Kidney epithelial cell (primary cell): ENCODE measurements at regions not wholly inside any gene's neighbourhood (a gene's known extent, or its start where the extent isn't known, plus 50 kb on each side); places are given as distances from the start of the nearest gene placed in this dataset.

Source experiments
- DNase-seq: peaks from one replicate; pipeline ENCODE4 v3.0.0-alpha.2; 2010; ENCODE audit warnings: low read depth
- H3K27me3 ChIP-seq: 2 replicates; pipeline ENCODE4 v1.6.0; 2011; ENCODE audit warnings: low read length; ENCODE audit not compliant: control insufficient read depth, insufficient read depth
- H3K36me3 ChIP-seq: 2 replicates; pipeline ENCODE4 v1.5.1; 2011; ENCODE audit warnings: low read length; ENCODE audit not compliant: control insufficient read depth, insufficient read depth
- H3K4me3 ChIP-seq: 2 replicates; pipeline ENCODE4 v1.5.1; 2011; ENCODE audit warnings: low read depth, mild to moderate bottlenecking, control low read depth, low read length
- CTCF ChIP-seq: IDR thresholded peaks from 2 replicates; pipeline ENCODE4 v1.5.1; 2011; ENCODE audit warnings: mild to moderate bottlenecking, moderate library complexity, low read length, control low read depth, inconsistent platforms; ENCODE audit not compliant: insufficient read depth, poor library complexity, severe bottlenecking

DNA sequence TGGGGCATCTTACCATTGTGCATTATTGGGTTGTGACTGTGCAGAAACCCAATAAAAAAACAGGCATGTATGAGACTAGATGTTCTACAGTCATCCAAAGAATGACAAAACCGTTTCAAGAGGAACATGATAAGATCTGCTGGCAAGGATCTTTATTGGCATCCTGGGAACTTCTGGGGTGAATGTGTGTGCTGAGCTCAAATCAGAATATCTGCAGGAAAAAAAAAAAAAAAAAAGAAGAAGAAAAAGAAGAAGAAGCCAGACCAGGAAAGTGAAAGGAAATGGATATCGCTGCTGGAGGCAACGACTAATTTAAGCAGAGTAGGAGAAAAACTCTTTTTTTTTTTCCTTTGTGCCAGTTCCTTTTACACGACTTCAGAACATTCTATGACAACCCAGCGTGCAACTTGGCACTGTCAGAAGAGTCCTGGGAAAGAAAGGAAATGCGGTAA lies 484.2 kb upstream of the BOD1L1 start:
- H3K4me3 ChIP-seq, result no peak overlapping the region
- DNase-seq, result no peak
- H3K27me3 ChIP-seq, result no peaks in the 10 kb centered on the region
- TF ChIP-seq CTCF, result no peak
- no peaks in the 10 kb centered on the region for H3K36me3 ChIP-seq

GRCh38 chr4:14115106-14115505 lies 487.6 kb upstream of the BOD1L1 start:
- TF ChIP-seq CTCF, result no peak
- no peak for DNase-seq
- Histone ChIP-seq H3K4me3 (no peak overlapping the region), H3K27me3 (no peaks in the 10 kb centered on the region), H3K36me3 (no peaks in the 10 kb centered on the region)

DNA sequence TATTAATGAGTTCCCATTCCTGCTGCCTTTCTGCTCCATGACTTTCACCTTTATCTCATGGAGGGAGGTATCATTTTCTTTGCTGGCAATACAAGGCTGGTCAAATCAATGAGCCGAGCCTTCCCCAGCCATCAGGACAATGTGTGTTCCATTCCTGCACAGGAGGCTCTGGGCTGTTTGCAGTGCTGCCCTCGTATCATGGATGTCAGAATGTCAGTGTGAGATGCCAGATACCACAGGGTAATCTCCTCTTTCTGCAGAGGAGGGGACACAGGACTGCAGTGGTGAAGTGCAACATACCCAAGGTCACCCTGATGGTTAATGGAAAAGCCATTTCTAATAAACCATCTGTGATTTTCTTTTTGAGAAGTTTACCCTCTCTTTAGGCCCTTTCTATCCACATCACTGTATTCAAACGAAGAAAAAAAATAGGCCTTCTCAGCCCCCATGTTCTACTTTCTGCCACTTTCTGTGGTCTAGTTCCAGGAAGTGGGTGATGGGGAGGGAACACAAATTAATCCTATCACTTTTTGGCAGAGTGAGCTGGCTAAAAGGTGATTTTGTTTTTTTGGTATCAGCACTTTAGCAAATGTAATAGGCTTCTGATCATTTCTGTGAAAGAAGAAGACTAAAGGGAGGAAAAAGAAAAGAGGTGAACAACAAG lies 490.2 kb upstream of the BOD1L1 start:
- no peak for TF ChIP-seq CTCF
- Histone ChIP-seq H3K4me3 (no peak overlapping the region), H3K27me3 (no peaks in the 10 kb centered on the region), H3K36me3 (no peaks in the 10 kb centered on the region)
- no peak for DNase-seq

GRCh38 chr4:14124816-14125215 lies 497.3 kb upstream of the BOD1L1 start:
- TF ChIP-seq CTCF, result no peak
- no peaks in the 10 kb centered on the region for H3K36me3 ChIP-seq
- DNase-seq, result no peak
- no peak overlapping the region for H3K4me3 ChIP-seq
- H3K27me3 ChIP-seq, result no peaks in the 10 kb centered on the region

GRCh38 chr4:14125375-14126129 lies 498.0 kb upstream of the BOD1L1 start:
- no peak for TF ChIP-seq CTCF
- no peak for DNase-seq
- Histone ChIP-seq H3K4me3 (no peak overlapping the region), H3K36me3 (no peaks in the 10 kb centered on the region), H3K27me3 (no peaks in the 10 kb centered on the region)
